ENCODE measurements at regions not wholly inside any gene's neighbourhood (a gene's known extent, or its start where the extent isn't known, plus 50 kb on each side); places are given as distances from the start of the nearest gene placed in this dataset.
A peak's percentile ranks its signal among the peaks of the same experiment; 100 is the strongest.
"Not testable (repeated sequence)": the region's sequence is repeated elsewhere in the genome, so short reads cannot be mapped to it uniquely, and the experiment has no call there.

DNA sequence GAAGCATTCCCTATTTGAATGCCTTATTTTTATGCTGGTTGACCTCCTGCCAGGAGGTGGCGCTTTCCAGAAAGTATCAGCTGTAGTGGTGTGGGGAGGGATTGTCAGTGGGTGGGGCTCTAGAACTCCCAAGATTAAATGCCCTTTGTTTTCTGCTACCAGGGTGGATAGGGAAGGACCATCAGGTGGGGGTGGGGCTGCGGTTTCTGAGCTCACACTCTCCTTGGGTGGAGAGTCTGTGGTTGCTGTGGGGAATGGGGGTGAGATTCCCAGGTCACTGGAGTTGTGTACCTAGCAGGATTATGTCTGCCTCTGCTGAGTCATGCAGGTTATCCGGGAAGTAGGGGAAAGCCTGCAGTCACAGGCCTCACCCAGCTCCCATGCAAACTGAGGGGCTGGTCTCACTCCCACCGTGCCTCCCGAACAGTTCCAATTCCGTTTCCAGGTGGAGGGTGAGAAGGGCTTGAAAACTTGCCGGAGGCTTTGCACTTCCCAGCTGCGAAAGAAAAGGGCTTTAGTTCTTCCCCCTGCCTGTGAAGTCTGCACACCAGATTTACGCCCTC lies 68.3 kb downstream of the ALG10B start:
- peak; percentile 37 for DNase-seq (ENCODE audit: low spot score)

- no peak for DNase-seq (ENCODE audit: low spot score)
These were observed 68.9 kb downstream of the ALG10B start for GRCh38 chr12:38385486-38385885.

DNA sequence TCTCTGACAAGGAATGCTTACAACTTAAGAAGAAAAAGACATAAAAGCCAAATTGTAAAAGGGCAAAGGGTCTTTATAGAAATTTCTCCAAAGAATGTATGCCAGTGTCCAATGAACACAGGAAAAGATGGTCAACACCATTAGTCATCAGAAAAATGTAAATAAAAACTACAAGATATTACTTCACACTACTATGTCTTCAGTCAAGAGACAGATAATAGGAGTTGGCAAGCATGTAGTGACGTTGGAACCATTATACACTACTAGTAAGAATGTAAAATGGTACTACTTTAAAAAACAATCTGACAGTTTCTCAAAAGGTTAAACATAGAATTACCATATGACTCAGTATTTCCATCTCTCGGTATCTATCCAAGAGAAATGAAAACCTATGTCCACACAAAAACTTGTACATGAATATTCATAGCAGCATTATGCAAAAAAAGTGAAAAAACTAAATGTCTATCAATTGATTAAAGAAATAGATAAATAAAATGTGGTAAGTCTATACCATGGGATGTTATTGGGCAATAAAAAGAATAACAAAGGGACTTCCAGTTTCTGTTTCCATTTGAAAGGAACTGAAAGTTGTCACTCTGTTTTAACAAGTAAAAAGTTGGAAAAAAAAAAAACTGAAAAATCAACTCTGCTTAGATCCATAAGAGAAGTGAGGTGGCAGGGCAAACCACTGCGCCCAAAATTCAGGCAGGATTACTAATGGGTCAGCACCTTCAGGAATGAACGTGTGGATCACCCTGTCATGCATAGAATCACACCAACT lies 69.8 kb downstream of the ALG10B start:
- no peak for DNase-seq (ENCODE audit: low spot score)

DNA sequence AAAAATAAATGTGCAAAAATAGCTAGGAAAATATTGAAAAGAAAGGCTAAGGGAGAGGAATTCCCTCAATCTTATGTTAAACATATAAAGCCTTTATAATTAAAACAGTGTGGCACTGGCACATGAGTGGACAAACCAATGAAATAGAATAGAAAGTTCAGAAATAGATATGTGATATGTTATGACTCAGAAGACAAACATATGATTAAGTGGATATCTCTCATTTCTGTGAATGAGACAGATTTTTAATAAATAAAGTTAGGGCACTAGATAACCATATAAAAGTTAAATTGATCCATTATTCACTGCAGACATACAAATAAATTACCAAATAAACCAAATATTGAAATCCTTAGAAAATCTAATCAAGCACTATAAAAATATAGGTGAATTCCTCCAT lies 73.0 kb downstream of the ALG10B start:
- DNase-seq (ENCODE audit: low spot score), result no peak

DNA sequence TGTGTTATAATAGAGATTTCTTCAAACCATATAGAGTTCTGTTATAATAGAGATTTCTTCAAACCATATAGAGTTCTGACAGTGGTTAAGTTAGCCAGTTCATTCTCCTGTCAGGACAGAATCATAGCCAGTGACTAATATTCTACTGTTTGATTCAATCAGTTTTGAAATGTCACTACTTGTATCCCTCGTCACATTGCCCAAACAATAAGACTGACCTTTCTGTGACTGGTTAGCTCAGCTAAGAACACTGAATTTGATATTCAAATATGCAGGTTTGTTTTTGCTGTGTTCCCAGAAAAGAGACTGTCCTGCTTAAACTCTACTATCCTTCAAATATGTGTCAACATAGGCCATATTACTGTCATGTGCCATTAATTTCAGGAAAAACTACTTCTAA lies 74.4 kb downstream of the ALG10B start:
- no peak for DNase-seq (ENCODE audit: low spot score)

- no peak for DNase-seq (ENCODE audit: low spot score)
These were observed 76.1 kb downstream of the ALG10B start for GRCh38 chr12:38392554-38393144.

- no peak for DNase-seq (ENCODE audit: low spot score)
These were observed 83.2 kb downstream of the ALG10B start for GRCh38 chr12:38399711-38400206.

- DNase-seq (ENCODE audit: low spot score), result no peak
These were observed 86.2 kb downstream of the ALG10B start for GRCh38 chr12:38402811-38403210.

- DNase-seq (ENCODE audit: low spot score), result no peak
These were observed 92.9 kb downstream of the ALG10B start for GRCh38 chr12:38409511-38409910.

- DNase-seq (ENCODE audit: low spot score), result no peak
These were observed 94.9 kb downstream of the ALG10B start for GRCh38 chr12:38411426-38411825.

GRCh38 chr12:38411946-38412345 lies 95.4 kb downstream of the ALG10B start:
- no peak for DNase-seq (ENCODE audit: low spot score)

DNA sequence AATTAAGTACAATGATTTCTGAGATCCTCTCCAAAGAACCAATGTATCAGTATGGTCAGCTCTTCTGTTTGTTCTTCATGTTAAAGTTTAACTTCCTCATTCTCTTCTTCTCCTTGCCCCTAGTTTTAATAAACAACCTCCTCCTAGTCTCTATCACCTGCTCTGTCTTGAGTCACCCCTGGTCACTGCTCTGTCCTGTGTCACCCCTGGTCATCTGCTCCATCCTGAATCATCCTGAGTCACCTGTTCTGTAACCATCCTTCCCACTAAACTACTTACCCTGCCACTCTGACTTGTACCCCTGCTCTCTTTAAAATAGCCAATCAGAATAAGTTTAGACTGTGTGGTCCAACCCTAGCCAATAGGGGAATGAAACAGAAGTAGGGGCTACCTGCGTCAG lies 100.5 kb downstream of the ALG10B start:
- DNase-seq (ENCODE audit: low spot score), result no peak

DNA sequence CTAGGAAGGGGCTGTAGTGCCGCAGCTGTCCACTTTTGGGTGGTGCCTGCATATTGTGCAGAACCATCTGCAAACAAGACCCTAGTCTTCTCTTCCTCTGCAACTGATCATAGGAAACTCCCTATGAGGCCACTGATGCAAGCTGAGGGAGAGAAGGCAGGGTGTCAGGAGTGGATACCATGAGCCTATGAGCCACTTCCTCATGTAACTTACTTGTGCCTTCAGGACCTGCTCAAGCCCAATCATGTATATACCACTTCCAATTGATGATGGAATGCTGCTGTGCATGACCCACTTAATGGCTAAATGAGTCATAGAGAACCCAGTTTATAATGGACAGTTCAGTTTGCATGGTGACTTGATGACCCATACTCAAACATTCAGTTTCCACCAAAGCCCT lies 107.9 kb downstream of the ALG10B start:
- no peak for DNase-seq (ENCODE audit: low spot score)

GRCh38 chr12:38427442-38427841 lies 110.9 kb downstream of the ALG10B start:
- no peak for DNase-seq (ENCODE audit: low spot score)

- DNase-seq (ENCODE audit: low spot score), result no peak
These were observed 115.3 kb downstream of the ALG10B start for GRCh38 chr12:38431921-38432320.

- DNase-seq (ENCODE audit: low spot score), result not testable (repeated sequence)
These were observed 125.3 kb downstream of the ALG10B start for GRCh38 chr12:38441871-38442281.

DNA sequence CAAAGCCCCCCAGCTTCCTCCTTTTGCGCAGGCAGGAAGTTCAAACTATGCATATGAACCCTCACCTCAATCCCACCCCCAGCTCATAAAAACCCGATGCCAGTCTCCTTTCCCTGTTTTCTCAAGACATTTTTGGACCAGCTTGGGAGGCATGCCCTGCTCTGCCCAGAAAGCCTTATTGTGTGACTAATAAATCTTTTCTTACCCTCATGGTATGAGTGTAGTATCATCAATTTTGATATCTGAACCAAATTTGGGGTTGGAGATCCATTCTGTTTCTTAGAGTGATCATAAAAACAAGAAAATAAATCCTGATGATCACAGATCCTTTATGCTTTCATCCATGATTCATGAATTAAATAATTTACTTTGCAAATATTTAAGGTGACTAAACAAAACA lies 128.5 kb downstream of the ALG10B start:
- DNase-seq (ENCODE audit: low spot score), result no peak

- DNase-seq (ENCODE audit: low spot score), result no peak
These were observed 132.4 kb downstream of the ALG10B start for GRCh38 chr12:38448991-38449390.

- DNase-seq (ENCODE audit: low spot score), result no peak
These were observed 140.1 kb downstream of the ALG10B start for GRCh38 chr12:38456537-38457120.

GRCh38 chr12:38465020-38465419 lies 148.4 kb downstream of the ALG10B start:
- DNase-seq (ENCODE audit: low spot score), result no peak

- DNase-seq (ENCODE audit: low spot score), result no peak
These were observed 153.1 kb downstream of the ALG10B start for GRCh38 chr12:38469715-38470114.

GRCh38 chr12:38477340-38478090 lies 160.9 kb downstream of the ALG10B start:
- DNase-seq (ENCODE audit: low spot score), result no peak
